Motor neuron (in vitro differentiated cells): ENCODE measurements at regions not wholly inside any gene's neighbourhood (a gene's known extent, or its start where the extent isn't known, plus 50 kb on each side); places are given as distances from the start of the nearest gene placed in this dataset.

Experiments used
- ATAC-seq, 8 experiments: fragments of 200-7000 bp; cut with Tn5 transposase; replicated peaks in 6 of 8; 2 replicates each; pipeline ENCODE4 v1.8.0; 2021; ENCODE audit warnings: mild to moderate bottlenecking in 8 of 8, moderate library complexity in 8 of 8
- H3K27ac ChIP-seq, 2 donors: fragments of 250-450 bp; sonication (Bioruptor Pico); 2 replicates each; pipeline ENCODE4 v1.9.0; 2021; ENCODE audit warnings: antibody characterized with exemption in 2 of 2, mild to moderate bottlenecking in 2 of 2, moderate library complexity in 1 of 2
- H3K4me1 ChIP-seq, 2 donors: fragments of 250-450 bp; sonication (Bioruptor Pico); replicated peaks in 1 of 2; 2 replicates each; pipeline ENCODE4 v1.6.1; 2021; ENCODE audit warnings: antibody characterized with exemption in 2 of 2, mild to moderate bottlenecking in 2 of 2, moderate library complexity in 1 of 2
- H3K4me3 ChIP-seq, 5 donors: fragments of 250-450 bp; sonication (Bioruptor Pico); 2 replicates each; pipeline ENCODE4 v1.9.0; 2021; ENCODE audit warnings: antibody characterized with exemption in 5 of 5, mild to moderate bottlenecking in 5 of 5, moderate library complexity in 4 of 5
- WGBS, 10 experiments: fragments of 450-650 bp; shearing (Covaris generic); methylation state at CpG; one replicate each; pipeline ENCODE4 v1.0.0; 2022; 5-methylcytosine and 5-hydroxymethylcytosine counted together
- in situ Hi-C, 9 experiments: fragments of 400-800 bp; cut with MboI; loops; one replicate each; pipeline ENCODE4 v1.15.0; 2021; ENCODE audit warnings: low sequenced_read_pairs in 9 of 9, low pct_unique_long_range_greater_than_20kb in 2 of 9; ENCODE audit not compliant: unreplicated experiment in 9 of 9

GRCh38 chr1:106120789-106121188 lies 935.7 kb upstream of the PRMT6 start:
- Histone ChIP-seq H3K4me3 (no peak overlapping the region), H3K4me1 (no peaks in the 10 kb centered on the region), H3K27ac (no peak overlapping the region)
- in situ Hi-C loops = no loop called here
- ATAC-seq = no peak
- 20 to 100% (median 100%) methylated on average over 1 to 2 of the region's 2 CpGs; no CpG with 5 or more reads in 4 of the 10 experiments for WGBS, 10 experiments

GRCh38 chr1:106121728-106122127 lies 934.7 kb upstream of the PRMT6 start:
- 80 to 100% (median 91%) methylated on average over 1 to 6 of the region's 6 CpGs; no CpG with 5 or more reads in 4 of the 10 experiments for WGBS, 10 experiments
- Histone ChIP-seq H3K27ac (no peak overlapping the region), H3K4me3 (no peak overlapping the region), H3K4me1 (no peaks in the 10 kb centered on the region)
- in situ Hi-C loops = no loop called here
- no peak for ATAC-seq

GRCh38 chr1:106134561-106134960 lies 921.9 kb upstream of the PRMT6 start:
- ATAC-seq = no peak

GRCh38 chr1:106173101-106173500 lies 883.4 kb upstream of the PRMT6 start:
- no peaks in the 10 kb centered on the region for H3K4me1 ChIP-seq
- in situ Hi-C loops = no loop called here
- ATAC-seq = no peak
- no peak overlapping the region for H3K4me3 ChIP-seq
- WGBS, 10 experiments = 0 to 100% (median 86%) methylated on average over 1 to 5 of the region's 5 CpGs
- H3K27ac ChIP-seq = no peak overlapping the region

More at GRCh38 chr1:106134561-106134960, 921.9 kb upstream of the PRMT6 start:
- no peak overlapping the region for H3K4me3 ChIP-seq
- 20 to 93% (median 79%) methylated on average over 3 of the region's 3 CpGs for WGBS, 10 experiments
- in situ Hi-C loops = no loop called here
- no peak overlapping the region for H3K27ac ChIP-seq
- no peaks in the 10 kb centered on the region for H3K4me1 ChIP-seq

- in situ Hi-C loops = no loop called here
These were observed 877.7 kb upstream of the PRMT6 start for GRCh38 chr1:106178791-106179190.

GRCh38 chr1:106181866-106182265 lies 874.6 kb upstream of the PRMT6 start:
- no peak overlapping the region for H3K27ac ChIP-seq
- no peak overlapping the region for H3K4me3 ChIP-seq
- in situ Hi-C loops = no loop called here
- H3K4me1 ChIP-seq = no peaks in the 10 kb centered on the region
- ATAC-seq = no peak

More at GRCh38 chr1:106178791-106179190, 877.7 kb upstream of the PRMT6 start:
- H3K4me3 ChIP-seq = no peak overlapping the region
- H3K27ac ChIP-seq = no peak overlapping the region
- no peaks in the 10 kb centered on the region for H3K4me1 ChIP-seq
- ATAC-seq = no peak

- in situ Hi-C loops = no loop called here
- no peak overlapping the region for H3K4me3 ChIP-seq
- ATAC-seq = no peak
These were observed 871.4 kb upstream of the PRMT6 start for GRCh38 chr1:106185089-106185488.

GRCh38 chr1:106189780-106190179 lies 866.7 kb upstream of the PRMT6 start:
- Histone ChIP-seq H3K4me1 (no peaks in the 10 kb centered on the region), H3K4me3 (no peak overlapping the region), H3K27ac (no peak overlapping the region)
- ATAC-seq = no peak
- 80 to 100% (median 93%) methylated on average over 1 to 2 of the region's 2 CpGs; no CpG with 5 or more reads in 6 of the 10 experiments for WGBS, 10 experiments
- in situ Hi-C loops = no loop called here

More at GRCh38 chr1:106185089-106185488, 871.4 kb upstream of the PRMT6 start:
- no peaks in the 10 kb centered on the region for H3K4me1 ChIP-seq
- H3K27ac ChIP-seq = no peak overlapping the region

- Histone ChIP-seq H3K27ac (no peak overlapping the region), H3K4me3 (no peak overlapping the region), H3K4me1 (no peaks in the 10 kb centered on the region)
- in situ Hi-C loops = no loop called here
- no peak for ATAC-seq
These were observed 862.3 kb upstream of the PRMT6 start for GRCh38 chr1:106194206-106194605.

- in situ Hi-C loops = no loop called here
These were observed 855.8 kb upstream of the PRMT6 start for GRCh38 chr1:106200711-106201110.

GRCh38 chr1:106207185-106207584 lies 849.3 kb upstream of the PRMT6 start:
- in situ Hi-C loops = no loop called here
- 0 to 100% (median 79%) methylated on average over 1 of the region's 1 CpG; no CpG with 5 or more reads in 2 of the 10 experiments for WGBS, 10 experiments
- H3K27ac ChIP-seq = no peak overlapping the region
- H3K4me3 ChIP-seq = no peak overlapping the region
- no peaks in the 10 kb centered on the region for H3K4me1 ChIP-seq
- no peak for ATAC-seq

More at GRCh38 chr1:106200711-106201110, 855.8 kb upstream of the PRMT6 start:
- no peak for ATAC-seq
- H3K4me3 ChIP-seq = no peak overlapping the region
- H3K27ac ChIP-seq = no peak overlapping the region
- no peaks in the 10 kb centered on the region for H3K4me1 ChIP-seq
- WGBS, 10 experiments = 23 to 100% (median 96%) methylated on average over 1 to 3 of the region's 3 CpGs; no CpG with 5 or more reads in 1 of the 10 experiments

- Histone ChIP-seq H3K27ac (no peak overlapping the region), H3K4me1 (no peaks in the 10 kb centered on the region), H3K4me3 (no peak overlapping the region)
- in situ Hi-C loops = no loop called here
- ATAC-seq = no peak
- 0 to 87% (median 40%) methylated on average over 1 to 2 of the region's 2 CpGs; no CpG with 5 or more reads in 1 of the 10 experiments for WGBS, 10 experiments
These were observed 838.7 kb upstream of the PRMT6 start for GRCh38 chr1:106217765-106218164.

GRCh38 chr1:106222403-106222802 lies 834.1 kb upstream of the PRMT6 start:
- Histone ChIP-seq H3K27ac (no peak overlapping the region), H3K4me1 (peaks cover 0 to 6% of the 10 kb centered on the region in 2 donors), H3K4me3 (no peak overlapping the region)
- in situ Hi-C loops = no loop called here
- ATAC-seq = peak in 2 of 8 experiments; percentile 22 to 53
- 6 to 95% (median 59%) methylated on average over 1 to 4 of the region's 4 CpGs for WGBS, 10 experiments

- Histone ChIP-seq H3K4me1 (peaks cover 0 to 6% of the 10 kb centered on the region in 2 donors), H3K27ac (no peak overlapping the region), H3K4me3 (no peak overlapping the region)
- in situ Hi-C loops = no loop called here
- ATAC-seq = no peak
- 0 to 100% (median 62%) methylated on average over 1 of the region's 1 CpG; no CpG with 5 or more reads in 2 of the 10 experiments for WGBS, 10 experiments
These were observed 833.3 kb upstream of the PRMT6 start for GRCh38 chr1:106223213-106223612.
